GM12873 (cell line): ENCODE measurements at regions not wholly inside any gene's neighbourhood (a gene's known extent, or its start where the extent isn't known, plus 50 kb on each side); places are given as distances from the start of the nearest gene placed in this dataset.

ENCODE experiments used
- CTCF ChIP-seq: IDR thresholded peaks from 2 replicates; pipeline ENCODE4 v1.5.1; 2012; ENCODE audit warnings: low read depth, mild to moderate bottlenecking, moderate library complexity, low read length, control low read depth; ENCODE audit not compliant: insufficient read depth; ENCODE audit errors: missing control alignments

GRCh38 chr5:165224366-165225045, 1719.1 kb downstream of the MAT2B start:
- no peak for TF ChIP-seq CTCF

GRCh38 chr5:165227515-165227914, 1722.1 kb downstream of the MAT2B start:
- TF ChIP-seq CTCF, result no peak

GRCh38 chr5:165228184-165228583, 1722.8 kb downstream of the MAT2B start:
- TF ChIP-seq CTCF, result no peak

GRCh38 chr5:165231821-165232508, 1726.5 kb downstream of the MAT2B start:
- no peak for TF ChIP-seq CTCF

GRCh38 chr5:165232509-165233028, 1727.2 kb downstream of the MAT2B start:
- no peak for TF ChIP-seq CTCF

- TF ChIP-seq CTCF, result no peak
Observed at GRCh38 chr5:165241811-165242210, 1736.4 kb downstream of the MAT2B start.

GRCh38 chr5:165242646-165243045, 1737.2 kb downstream of the MAT2B start:
- no peak for TF ChIP-seq CTCF
